H1 (cell line): ENCODE measurements at regions not wholly inside any gene's neighbourhood (a gene's known extent, or its start where the extent isn't known, plus 50 kb on each side); places are given as distances from the start of the nearest gene placed in this dataset.

Source experiments
- CTCF ChIA-PET: fragments of 300-600 bp; sonication (Branson Sonifier 250); formaldehyde crosslinking; loops from one replicate; lab custom pipeline; 2021; ENCODE audit not compliant: partially characterized antibody; lab: Charles Lee
- POLR2A ChIA-PET: fragments of 300-600 bp; sonication (Branson Sonifier 250); formaldehyde crosslinking; loops from one replicate; lab custom pipeline; 2021; ENCODE audit warnings: inconsistent platforms; ENCODE audit not compliant: partially characterized antibody; lab: Charles Lee
- DNase-seq, 2 experiments: peaks; one replicate each; pipeline versions ENCODE4 v3.0.0 to v3.0.0-alpha.2; 2010 to 2022; ENCODE audit warnings: low spot score in 2 of 2, low read depth in 1 of 2, mixed read lengths in 1 of 2
- FAIRE-seq: peaks from 2 replicates; lab custom pipeline; 2011; peaks lifted over from hg19 to GRCh38; lab: Jason Lieb, UNC
- H2AFZ ChIP-seq: 2 replicates; pipeline ENCODE4 v1.8.1; 2012; ENCODE audit warnings: low read length, inconsistent platforms
- H2AK5ac ChIP-seq: 2 replicates; pipeline ENCODE4 v1.6.1; 2013; ENCODE audit warnings: low read depth, low read length
- H2BK120ac ChIP-seq: replicated peaks from 2 replicates; pipeline ENCODE3; 2013; ENCODE audit warnings: low read depth, low read length, inconsistent platforms
- H2BK12ac ChIP-seq: 2 replicates; pipeline ENCODE4 v1.6.1; 2013; ENCODE audit warnings: low read depth, low read length
- H2BK15ac ChIP-seq: 2 replicates; pipeline ENCODE4 v1.6.1; 2013; ENCODE audit warnings: low read length
- H2BK20ac ChIP-seq: 2 replicates; pipeline ENCODE4 v1.6.1; 2013; ENCODE audit warnings: low read length
- H2BK5ac ChIP-seq: 2 replicates; pipeline ENCODE4 v1.6.1; 2013; ENCODE audit warnings: low read depth, low read length
- H3K14ac ChIP-seq: 2 replicates; pipeline ENCODE4 v1.6.1; 2013; ENCODE audit warnings: inconsistent platforms; ENCODE audit not compliant: insufficient read length
- H3K18ac ChIP-seq: 2 replicates; pipeline ENCODE4 v1.6.1; 2013; ENCODE audit warnings: low read length; ENCODE audit errors: extremely low read depth
- H3K23ac ChIP-seq: 2 replicates; pipeline ENCODE4 v1.6.1; 2013; ENCODE audit warnings: inconsistent platforms; ENCODE audit not compliant: insufficient read length
- H3K23me2 ChIP-seq: 2 replicates; pipeline ENCODE4 v1.6.1; 2013; ENCODE audit warnings: low read depth, low read length
- H3K27ac ChIP-seq: 2 replicates; pipeline ENCODE4 v1.6.1; 2011; ENCODE audit warnings: low read depth, low read length, inconsistent platforms
- H3K27me3 ChIP-seq, 4 experiments: replicated peaks in 1 of 4; 1 replicate in 1 of 4; 2 replicates in 3 of 4; pipeline versions ENCODE4 v1.6.1 to v1.8.1; 2011 to 2013; ENCODE audit warnings: low read length in 3 of 4, mild to moderate bottlenecking in 3 of 4, inconsistent platforms in 2 of 4, mixed read lengths in 2 of 4, moderate library complexity in 1 of 4; ENCODE audit not compliant: control insufficient read depth in 3 of 4, insufficient read depth in 3 of 4; ENCODE audit errors: extremely low read depth in 1 of 4
- H3K36me3 ChIP-seq, 4 experiments: 2 replicates each; pipeline versions ENCODE4 v1.6.1 to v1.8.1; 2011 to 2013; ENCODE audit warnings: mild to moderate bottlenecking in 4 of 4, low read length in 3 of 4, moderate library complexity in 2 of 4, control low read depth in 1 of 4, inconsistent platforms in 1 of 4; ENCODE audit not compliant: insufficient read depth in 4 of 4, control insufficient read depth in 2 of 4
- H3K4ac ChIP-seq: replicated peaks from 2 replicates; pipeline ENCODE3; 2013; ENCODE audit warnings: low read length, low read depth, mixed read lengths, inconsistent platforms; ENCODE audit not compliant: insufficient read length
- H3K4me1 ChIP-seq, 4 experiments: replicated peaks in 1 of 4; 1 replicate in 1 of 4; 2 replicates in 3 of 4; pipeline versions ENCODE4 v1.6.1 to v1.8.1; 2011 to 2013; ENCODE audit warnings: low read length in 3 of 4, inconsistent platforms in 2 of 4, mixed read lengths in 1 of 4; ENCODE audit not compliant: insufficient read depth in 4 of 4, control insufficient read depth in 3 of 4
- H3K4me2 ChIP-seq, 2 experiments: 2 replicates each; pipeline versions ENCODE4 v1.6.1 to v1.8.1; 2011 to 2013; ENCODE audit warnings: low read depth in 2 of 2, low read length in 2 of 2, control low read depth in 1 of 2, inconsistent platforms in 1 of 2, mild to moderate bottlenecking in 1 of 2; ENCODE audit not compliant: insufficient read depth in 1 of 2
- H3K4me3 ChIP-seq, 4 experiments: fragments of 200-600, 300-600 bp in 1 of 4; sonication (generic), shearing (Covaris generic), sonication (Bioruptor Twin) in 1 of 4; 2 replicates each; pipeline versions ENCODE4 v1.5.1 to v1.8.1; 2011 to 2016; ENCODE audit warnings: low read length in 4 of 4, low read depth in 3 of 4, control low read depth in 2 of 4, inconsistent platforms in 2 of 4, mild to moderate bottlenecking in 2 of 4, mixed read lengths in 1 of 4, moderate library complexity in 1 of 4; ENCODE audit not compliant: insufficient read depth in 2 of 4; ENCODE audit errors: extremely low read depth in 1 of 4
- H3K56ac ChIP-seq: replicated peaks from 2 replicates; pipeline ENCODE3; 2013; ENCODE audit warnings: low read depth, mild to moderate bottlenecking, mixed read lengths, low read length, inconsistent platforms; ENCODE audit not compliant: insufficient read length
- H3K79me1 ChIP-seq: 2 replicates; pipeline ENCODE4 v1.6.1; 2013; ENCODE audit warnings: low read depth, low read length, control low read depth
- H3K79me2 ChIP-seq, 2 experiments: 2 replicates each; pipeline versions ENCODE4 v1.6.1 to v1.8.1; 2012 to 2013; ENCODE audit warnings: low read length in 2 of 2, mild to moderate bottlenecking in 2 of 2, inconsistent platforms in 1 of 2; ENCODE audit not compliant: insufficient read depth in 2 of 2, control insufficient read depth in 1 of 2
- H3K9ac ChIP-seq, 4 experiments: replicated peaks in 1 of 4; 1 replicate in 1 of 4; 2 replicates in 3 of 4; pipeline versions ENCODE4 v1.6.1 to v1.8.1; 2011 to 2013; ENCODE audit warnings: low read depth in 3 of 4, low read length in 3 of 4, control low read depth in 2 of 4, mild to moderate bottlenecking in 2 of 4, moderate library complexity in 2 of 4, inconsistent platforms in 1 of 4; ENCODE audit errors: extremely low read depth in 1 of 4
- H3K9me3 ChIP-seq, 2 experiments: 2 replicates each; pipeline versions ENCODE4 v1.6.1 to v1.8.1; 2012 to 2013; ENCODE audit warnings: mild to moderate bottlenecking in 2 of 2, moderate library complexity in 2 of 2, control low read depth in 1 of 2, inconsistent platforms in 1 of 2, low read depth in 1 of 2, low read length in 1 of 2, mixed read lengths in 1 of 2; ENCODE audit not compliant: insufficient read depth in 2 of 2
- H4K20me1 ChIP-seq, 2 experiments: replicated peaks in 1 of 2; 2 replicates each; pipeline versions ENCODE3 to v1.8.1; 2011 to 2013; ENCODE audit warnings: inconsistent platforms in 2 of 2, low read length in 2 of 2, mild to moderate bottlenecking in 1 of 2; ENCODE audit not compliant: insufficient read depth in 2 of 2, control insufficient read depth in 1 of 2
- H4K5ac ChIP-seq: 2 replicates; pipeline ENCODE4 v1.6.1; 2013; ENCODE audit warnings: low read length, low read depth, mixed read lengths, inconsistent platforms; ENCODE audit not compliant: insufficient read length
- H4K8ac ChIP-seq: 2 replicates; pipeline ENCODE4 v1.8.0; 2013; ENCODE audit warnings: mild to moderate bottlenecking, moderate library complexity, low read length, inconsistent platforms; ENCODE audit not compliant: insufficient read depth; ENCODE audit errors: extremely low read depth
- H4K91ac ChIP-seq: replicated peaks from 2 replicates; pipeline ENCODE3; 2013; ENCODE audit warnings: low read length, mixed read lengths, inconsistent platforms; ENCODE audit not compliant: insufficient read length
- BRCA1 ChIP-seq: IDR thresholded peaks from 2 replicates; pipeline ENCODE4 v1.6.1; 2012; ENCODE audit warnings: low read depth, low read length, improper control_type of control experiment
- EZH2 ChIP-seq: fragments of 200-600 bp; sonication (generic); IDR thresholded peaks from 2 replicates; pipeline ENCODE4 v1.7.1; 2012; ENCODE audit warnings: low read depth, mild to moderate bottlenecking, moderate library complexity, low read length, inconsistent platforms; ENCODE audit not compliant: severe bottlenecking
- GABPA ChIP-seq: IDR thresholded peaks from 2 replicates; pipeline ENCODE4 v1.6.1; 2011; ENCODE audit warnings: mild to moderate bottlenecking, low read length, moderate library complexity, borderline replicate concordance; ENCODE audit not compliant: insufficient read depth
- SRF ChIP-seq: IDR thresholded peaks from 2 replicates; pipeline ENCODE4 v1.6.1; 2011; ENCODE audit warnings: mild to moderate bottlenecking, low read depth, low read length, moderate library complexity
- YY1 ChIP-seq: IDR thresholded peaks from 2 replicates; pipeline ENCODE4 v1.6.1; 2011; ENCODE audit warnings: low read depth, mild to moderate bottlenecking, low read length
- WGBS, 2 experiments: shearing (Covaris generic) in 1 of 2; methylation state at CpG; one replicate each; pipeline versions ENCODE4 v1.1.6 to v1.1.7; 2013 to 2015; ENCODE audit warnings: low lambda C conversion rate in 2 of 2, mixed read lengths in 2 of 2, inconsistent platforms in 1 of 2, low coverage in 1 of 2, missing lambda C conversion rate in 1 of 2; ENCODE audit not compliant: insufficient replicate concordance in 2 of 2, insufficient coverage in 1 of 2, insufficient read length in 1 of 2; ENCODE audit errors: extremely low coverage in 1 of 2, missing lambda C conversion rate in 1 of 2; 5-methylcytosine and 5-hydroxymethylcytosine counted together

GRCh38 chr13:87769445-87769844 lies 98.3 kb downstream of the SLITRK5 start:
- H2BK20ac ChIP-seq, result no peak overlapping the region
- H3K36me3 ChIP-seq, result no peaks in the 10 kb centered on the region
- no peaks in the 10 kb centered on the region for H3K79me1 ChIP-seq
- H3K23me2 ChIP-seq, result no peaks in the 10 kb centered on the region
- no peak overlapping the region for H3K56ac ChIP-seq
- H3K27ac ChIP-seq, result no peak overlapping the region
- H2BK5ac ChIP-seq, result no peak overlapping the region
- no peaks in the 10 kb centered on the region for H3K9me3 ChIP-seq
- no peaks in the 10 kb centered on the region for H3K4me1 ChIP-seq
- no peak overlapping the region for H3K9ac ChIP-seq
- H2BK12ac ChIP-seq, result no peak overlapping the region
- no peak overlapping the region for H4K8ac ChIP-seq
- H3K23ac ChIP-seq, result no peak overlapping the region
- H2BK15ac ChIP-seq, result no peak overlapping the region
- no peaks in the 10 kb centered on the region for H4K20me1 ChIP-seq
- no peaks in the 10 kb centered on the region for H3K27me3 ChIP-seq
- H3K4me3 ChIP-seq, result no peak overlapping the region
- H3K4ac ChIP-seq, result no peak overlapping the region
- H3K79me2 ChIP-seq, result no peaks in the 10 kb centered on the region
- H4K91ac ChIP-seq, result no peak overlapping the region
- H3K4me2 ChIP-seq, result no peak overlapping the region
- no peak overlapping the region for H2AFZ ChIP-seq
- H4K5ac ChIP-seq, result no peak overlapping the region
- no peak overlapping the region for H3K14ac ChIP-seq
- no peak overlapping the region for H2AK5ac ChIP-seq
- FAIRE-seq (no peak), DNase-seq (no peak)
- H2BK120ac ChIP-seq, result no peak overlapping the region
- CTCF ChIA-PET, result no interaction called here
- no peak overlapping the region; the same call in 1 of the 2 replicates for H3K18ac ChIP-seq
- WGBS, 2 experiments, result 92% methylated on average over 4 of the region's 4 CpGs; no CpG with 5 or more reads in 1 of the 2 experiments
- TF ChIP-seq EZH2, result no peak
- TF ChIP-seq GABPA, result no peak
- TF ChIP-seq BRCA1, result no peak
- TF ChIP-seq SRF, result no peak
- TF ChIP-seq YY1, result no peak
- TF ChIP-seq, all 59 proteins: peak for 0
- POLR2A ChIA-PET, result no interaction called here
